Esophagus muscularis mucosa (tissue), 3 donors: ENCODE measurements at regions not wholly inside any gene's neighbourhood (a gene's known extent, or its start where the extent isn't known, plus 50 kb on each side); places are given as distances from the start of the nearest gene placed in this dataset.

Experiments used
- POLR2A ChIP-seq: fragments of 450-650 bp; IDR thresholded peaks from one replicate; pipeline ENCODE4 v1.6.1; 2017; ENCODE audit warnings: antibody characterized with exemption, moderate library complexity, mild to moderate bottlenecking, low read depth
- POLR2AphosphoS5 ChIP-seq, 2 donors: sonication (generic); formaldehyde crosslinking; IDR thresholded peaks; one replicate each; pipeline ENCODE4 v1.6.1; 2017; ENCODE audit warnings: antibody characterized with exemption in 2 of 2
- TF ChIP-seq, protein P1 (sequence below), 3 experiments: fragments of 200-600 bp in 2 of 3; fragments of 450-650 bp in 1 of 3; sonication (generic) in 2 of 3; IDR thresholded peaks; one replicate each; pipeline ENCODE4 v1.5.1; 2017 to 2019; ENCODE audit warnings: antibody characterized with exemption in 3 of 3, mild to moderate bottlenecking in 2 of 3, moderate library complexity in 1 of 3

DNA sequence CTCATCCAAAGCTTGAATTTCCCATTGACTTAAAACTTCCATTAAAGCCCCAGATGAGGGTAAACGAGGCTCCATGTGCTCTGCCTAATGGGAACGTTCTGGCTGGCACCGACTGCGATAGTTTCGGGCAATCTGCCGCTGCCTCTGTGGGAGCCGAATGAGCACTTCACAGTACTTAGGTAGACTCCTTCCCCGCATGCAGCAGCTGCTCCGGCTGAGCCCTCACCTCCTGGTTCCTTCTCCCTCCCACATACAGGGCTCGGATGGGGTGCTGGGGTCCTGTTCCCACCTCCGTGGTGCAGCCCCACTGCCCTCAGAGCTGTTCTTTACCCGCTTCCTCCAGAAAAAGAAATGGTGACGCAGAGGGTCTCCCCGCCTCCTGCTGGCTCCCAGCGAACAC, 476.5 kb upstream of the SALL3 start:
- TF ChIP-seq, protein P1, sequence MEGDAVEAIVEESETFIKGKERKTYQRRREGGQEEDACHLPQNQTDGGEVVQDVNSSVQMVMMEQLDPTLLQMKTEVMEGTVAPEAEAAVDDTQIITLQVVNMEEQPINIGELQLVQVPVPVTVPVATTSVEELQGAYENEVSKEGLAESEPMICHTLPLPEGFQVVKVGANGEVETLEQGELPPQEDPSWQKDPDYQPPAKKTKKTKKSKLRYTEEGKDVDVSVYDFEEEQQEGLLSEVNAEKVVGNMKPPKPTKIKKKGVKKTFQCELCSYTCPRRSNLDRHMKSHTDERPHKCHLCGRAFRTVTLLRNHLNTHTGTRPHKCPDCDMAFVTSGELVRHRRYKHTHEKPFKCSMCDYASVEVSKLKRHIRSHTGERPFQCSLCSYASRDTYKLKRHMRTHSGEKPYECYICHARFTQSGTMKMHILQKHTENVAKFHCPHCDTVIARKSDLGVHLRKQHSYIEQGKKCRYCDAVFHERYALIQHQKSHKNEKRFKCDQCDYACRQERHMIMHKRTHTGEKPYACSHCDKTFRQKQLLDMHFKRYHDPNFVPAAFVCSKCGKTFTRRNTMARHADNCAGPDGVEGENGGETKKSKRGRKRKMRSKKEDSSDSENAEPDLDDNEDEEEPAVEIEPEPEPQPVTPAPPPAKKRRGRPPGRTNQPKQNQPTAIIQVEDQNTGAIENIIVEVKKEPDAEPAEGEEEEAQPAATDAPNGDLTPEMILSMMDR (IDR thresholded peaks at IDR 0.05): no peak
- TF ChIP-seq POLR2AphosphoS5 (IDR thresholded peaks at IDR 0.05): no peak
- TF ChIP-seq POLR2A: no peak
